Karpas-422 (cell line): ENCODE measurements at regions not wholly inside any gene's neighbourhood (a gene's known extent, or its start where the extent isn't known, plus 50 kb on each side); places are given as distances from the start of the nearest gene placed in this dataset.

Source experiments
- DNase-seq: peaks from one replicate; pipeline ENCODE4 v3.0.0-alpha.2; 2015
- H2AFZ ChIP-seq: fragments of 200-600 bp; sonication (generic); 2 replicates; pipeline ENCODE4 v1.6.1; 2014; ENCODE audit warnings: antibody characterized with exemption, low read length, mixed read lengths
- H3K27ac ChIP-seq: fragments of 200-600 bp; sonication (generic); 2 replicates; pipeline ENCODE4 v1.5.1; 2014; ENCODE audit warnings: mild to moderate bottlenecking, low read length, moderate library complexity
- H3K27me3 ChIP-seq: fragments of 200-600 bp; sonication (generic); 2 replicates; pipeline ENCODE4 v1.6.1; 2014; ENCODE audit warnings: low read length, mixed read lengths
- H3K36me3 ChIP-seq: fragments of 200-600 bp; sonication (generic); 2 replicates; pipeline ENCODE4 v1.6.1; 2014; ENCODE audit warnings: low read length, mixed read lengths; ENCODE audit not compliant: insufficient read depth
- H3K4me1 ChIP-seq: fragments of 200-600 bp; sonication (generic); 2 replicates; pipeline ENCODE4 v1.6.1; 2014; ENCODE audit warnings: mild to moderate bottlenecking, low read length, mixed read lengths
- H3K4me2 ChIP-seq: fragments of 200-600 bp; sonication (generic); 2 replicates; pipeline ENCODE4 v1.6.1; 2014; ENCODE audit warnings: low read length, low read depth, mild to moderate bottlenecking; ENCODE audit not compliant: poor library complexity, severe bottlenecking
- H3K4me3 ChIP-seq: fragments of 200-600 bp; sonication (generic); 2 replicates; pipeline ENCODE4 v1.5.1; 2014; ENCODE audit warnings: mild to moderate bottlenecking, antibody characterized with exemption, low read length, mixed read lengths
- H3K79me2 ChIP-seq: fragments of 200-600 bp; sonication (generic); 2 replicates; pipeline ENCODE4 v1.6.1; 2014; ENCODE audit warnings: mild to moderate bottlenecking, low read length, mixed read lengths
- H3K9ac ChIP-seq: fragments of 200-600 bp; sonication (generic); 2 replicates; pipeline ENCODE4 v1.6.0; 2014; ENCODE audit warnings: low read length
- H3K9me2 ChIP-seq: fragments of 200-600 bp; sonication (generic), shearing (Covaris generic); replicated peaks from 2 replicates; pipeline ENCODE4 v1.6.0; 2014; ENCODE audit warnings: mild to moderate bottlenecking, low read length, moderate library complexity; ENCODE audit not compliant: insufficient read depth
- H3K9me3 ChIP-seq: fragments of 300-700, 200-600 bp; sonication (generic); 2 replicates; pipeline ENCODE4 v1.6.1; 2014; ENCODE audit warnings: low read length, mixed read lengths
- H4K20me1 ChIP-seq: fragments of 200-600 bp; sonication (generic); 2 replicates; pipeline ENCODE4 v1.6.1; 2014; ENCODE audit warnings: mild to moderate bottlenecking, antibody characterized with exemption, low read length, low read depth; ENCODE audit not compliant: insufficient read depth

DNA sequence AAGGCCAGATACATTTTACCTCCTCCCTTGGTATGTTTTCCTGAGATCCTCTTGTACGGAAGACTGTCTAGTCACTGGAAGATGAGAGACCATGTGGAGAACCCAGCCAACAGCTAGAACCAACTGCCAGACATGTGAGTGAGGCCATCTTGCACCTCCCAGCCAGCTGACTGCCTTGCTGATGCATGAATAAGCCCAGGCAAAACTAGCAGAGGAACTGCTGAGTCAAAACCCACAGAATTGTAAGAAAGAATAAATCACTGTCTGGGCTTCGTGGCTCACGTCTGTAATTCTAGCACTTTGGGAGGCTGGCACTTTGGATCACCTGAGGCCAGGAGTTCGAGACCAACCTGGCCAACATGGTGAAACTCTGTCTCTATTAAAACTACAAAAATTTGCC lies 160.0 kb downstream of the TPH2 start:
- Histone ChIP-seq H3K4me1 (no peaks in the 10 kb centered on the region), H3K27ac (no peak overlapping the region), H3K9me3 (no peaks in the 10 kb centered on the region), H3K27me3 (no peaks in the 10 kb centered on the region), H3K79me2 (no peaks in the 10 kb centered on the region), H3K9me2 (no peaks in the 10 kb centered on the region), H3K4me2 (no peak overlapping the region), H4K20me1 (no peaks in the 10 kb centered on the region), H2AFZ (no peak overlapping the region), H3K36me3 (no peaks in the 10 kb centered on the region), H3K4me3 (no peak overlapping the region), H3K9ac (no peak overlapping the region)
- DNase-seq, result no peak

DNA sequence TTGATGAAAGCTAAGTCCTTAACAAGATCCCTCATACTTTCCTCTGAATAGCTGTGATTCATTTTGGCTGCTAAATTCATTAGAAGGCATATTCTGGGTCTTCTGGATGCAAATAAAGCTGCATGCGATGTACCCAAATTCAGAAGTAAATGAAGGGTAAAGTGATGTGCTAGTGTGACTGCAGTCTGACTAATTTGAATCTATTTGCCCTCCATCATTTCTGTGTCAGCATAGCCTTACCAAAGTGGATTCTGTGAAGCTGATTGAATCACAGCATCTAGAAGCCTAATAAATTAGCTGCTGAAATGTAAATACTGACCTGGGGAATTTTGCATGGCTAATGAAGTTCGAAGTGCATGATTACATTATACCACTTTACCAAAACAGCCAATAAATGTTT lies 162.2 kb downstream of the TPH2 start:
- Histone ChIP-seq H3K27me3 (no peaks in the 10 kb centered on the region), H3K4me2 (no peak overlapping the region), H3K9me2 (no peaks in the 10 kb centered on the region), H3K79me2 (no peaks in the 10 kb centered on the region), H3K4me1 (no peaks in the 10 kb centered on the region), H3K36me3 (no peaks in the 10 kb centered on the region), H3K27ac (no peak overlapping the region), H3K9ac (no peak overlapping the region), H2AFZ (no peak overlapping the region), H3K4me3 (no peak overlapping the region), H3K9me3 (no peaks in the 10 kb centered on the region), H4K20me1 (no peaks in the 10 kb centered on the region)
- no peak for DNase-seq

DNA sequence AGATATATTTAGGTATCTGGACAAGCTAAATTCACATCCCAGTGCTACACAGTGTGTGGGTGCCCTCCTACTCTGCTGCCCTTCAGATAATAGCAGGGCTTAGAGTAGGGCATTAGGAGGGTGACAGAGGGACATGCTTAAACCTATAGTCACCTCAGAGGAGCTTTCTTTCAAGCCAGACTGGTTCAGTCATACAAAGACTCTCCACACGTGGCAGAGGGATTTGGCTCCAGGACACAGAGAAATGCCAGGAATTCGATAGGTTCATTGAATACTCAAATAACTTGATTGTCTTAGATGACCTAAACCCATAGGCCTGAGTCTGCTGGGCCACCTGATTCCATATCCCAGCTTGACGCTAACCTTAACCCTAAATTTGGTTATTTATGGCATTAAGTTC lies 163.5 kb downstream of the TPH2 start:
- H3K79me2 ChIP-seq, result no peaks in the 10 kb centered on the region
- H3K4me1 ChIP-seq, result no peaks in the 10 kb centered on the region
- H3K9ac ChIP-seq, result no peak overlapping the region
- H3K4me2 ChIP-seq, result no peak overlapping the region
- H3K27ac ChIP-seq, result no peak overlapping the region
- no peaks in the 10 kb centered on the region for H3K36me3 ChIP-seq
- no peak overlapping the region for H2AFZ ChIP-seq
- no peaks in the 10 kb centered on the region for H3K9me2 ChIP-seq
- DNase-seq, result no peak
- no peaks in the 10 kb centered on the region for H3K27me3 ChIP-seq
- no peaks in the 10 kb centered on the region for H4K20me1 ChIP-seq
- no peaks in the 10 kb centered on the region for H3K9me3 ChIP-seq
- H3K4me3 ChIP-seq, result no peak overlapping the region

DNA sequence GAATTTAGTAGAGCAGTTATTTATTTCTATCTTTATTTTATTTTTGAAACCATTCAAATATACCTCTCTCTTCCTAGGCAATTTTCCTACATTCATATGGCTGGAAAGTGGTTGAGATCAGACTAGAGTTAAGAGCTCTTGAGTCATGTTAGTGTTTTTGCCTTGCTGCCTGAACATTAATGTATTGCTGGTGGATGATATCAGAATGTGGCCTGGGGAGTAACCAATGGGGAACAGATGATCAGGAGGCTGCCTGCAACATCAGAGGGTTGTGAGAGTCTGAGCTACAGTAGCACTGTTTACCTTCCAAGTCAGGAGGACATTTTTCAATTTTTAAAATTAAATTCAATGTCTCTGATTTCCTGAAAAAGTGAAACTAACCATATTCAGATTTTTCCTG lies 166.3 kb upstream of the TRHDE start:
- H3K4me1 ChIP-seq, result no peaks in the 10 kb centered on the region
- H2AFZ ChIP-seq, result no peak overlapping the region
- no peak overlapping the region for H3K9ac ChIP-seq
- no peaks in the 10 kb centered on the region for H3K9me2 ChIP-seq
- H3K36me3 ChIP-seq, result no peaks in the 10 kb centered on the region
- H3K9me3 ChIP-seq, result no peaks in the 10 kb centered on the region
- no peak overlapping the region for H3K4me2 ChIP-seq
- no peak overlapping the region for H3K4me3 ChIP-seq
- H4K20me1 ChIP-seq, result no peaks in the 10 kb centered on the region
- DNase-seq, result no peak
- no peaks in the 10 kb centered on the region for H3K27me3 ChIP-seq
- no peak overlapping the region for H3K27ac ChIP-seq
- no peaks in the 10 kb centered on the region for H3K79me2 ChIP-seq

DNA sequence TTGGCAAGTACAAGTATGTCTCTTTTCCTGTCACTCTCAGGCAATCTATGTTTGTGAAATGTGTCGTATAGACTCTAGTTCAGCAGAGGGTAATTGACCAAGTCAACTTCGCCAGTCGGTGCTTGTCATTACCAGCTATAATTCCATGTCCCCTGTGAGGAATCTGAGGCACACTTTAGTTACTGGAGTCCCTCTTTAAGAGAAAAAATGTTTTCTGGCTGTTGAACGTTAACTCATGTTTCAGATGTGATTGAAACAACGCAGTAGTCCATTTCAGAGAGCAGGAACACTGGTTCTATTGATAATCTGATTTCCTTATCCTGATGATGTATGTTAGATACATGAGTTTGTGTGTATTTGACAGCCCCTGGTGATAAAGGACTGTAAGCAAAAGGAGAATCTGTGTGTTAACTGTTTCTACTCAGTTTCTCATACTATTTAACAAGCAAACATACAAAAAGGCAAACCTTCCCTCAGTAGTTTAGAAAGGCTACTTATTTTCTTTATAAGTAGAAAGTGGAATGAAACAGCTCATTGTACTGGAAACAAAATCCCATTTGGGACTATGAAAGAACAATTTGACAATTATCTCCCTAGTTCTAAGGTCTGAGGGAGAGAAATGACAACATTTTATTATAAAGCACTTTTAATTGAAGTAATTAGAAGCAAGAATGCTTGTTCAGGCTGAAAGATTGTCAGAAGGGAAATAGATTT lies 161.1 kb upstream of the TRHDE start:
- Histone ChIP-seq H3K27me3 (no peaks in the 10 kb centered on the region), H3K27ac (no peak overlapping the region), H4K20me1 (no peaks in the 10 kb centered on the region), H3K9me2 (no peaks in the 10 kb centered on the region), H3K9me3 (no peaks in the 10 kb centered on the region), H3K4me1 (no peaks in the 10 kb centered on the region), H3K79me2 (no peaks in the 10 kb centered on the region), H3K36me3 (no peaks in the 10 kb centered on the region), H3K9ac (no peak overlapping the region), H3K4me3 (no peak overlapping the region), H2AFZ (no peak overlapping the region), H3K4me2 (no peak overlapping the region)
- DNase-seq, result no peak

DNA sequence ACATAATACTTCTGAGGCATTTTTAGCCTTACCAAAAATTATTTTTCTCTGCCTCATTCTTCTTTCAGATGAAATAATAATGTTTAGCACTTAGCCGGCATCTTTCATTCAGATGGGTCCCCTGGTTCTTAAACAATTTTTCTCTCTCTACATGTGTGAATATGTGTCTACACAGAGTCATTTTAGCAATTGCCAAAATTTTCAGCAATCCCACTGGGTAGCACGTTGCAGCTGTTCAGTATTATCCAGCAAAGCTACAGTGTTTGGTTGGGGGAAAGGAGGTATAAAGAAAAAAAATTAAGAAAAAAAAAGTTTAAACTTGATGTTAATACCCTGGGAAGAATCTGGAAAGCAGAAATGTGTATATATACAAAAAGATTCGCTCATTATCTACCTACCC lies 160.5 kb upstream of the TRHDE start:
- Histone ChIP-seq H3K4me3 (no peak overlapping the region), H3K9ac (no peak overlapping the region), H3K27ac (no peak overlapping the region), H3K9me3 (no peaks in the 10 kb centered on the region), H3K4me1 (no peaks in the 10 kb centered on the region), H4K20me1 (no peaks in the 10 kb centered on the region), H2AFZ (no peak overlapping the region), H3K27me3 (no peaks in the 10 kb centered on the region), H3K9me2 (no peaks in the 10 kb centered on the region), H3K36me3 (no peaks in the 10 kb centered on the region), H3K4me2 (no peak overlapping the region), H3K79me2 (no peaks in the 10 kb centered on the region)
- DNase-seq, result no peak

DNA sequence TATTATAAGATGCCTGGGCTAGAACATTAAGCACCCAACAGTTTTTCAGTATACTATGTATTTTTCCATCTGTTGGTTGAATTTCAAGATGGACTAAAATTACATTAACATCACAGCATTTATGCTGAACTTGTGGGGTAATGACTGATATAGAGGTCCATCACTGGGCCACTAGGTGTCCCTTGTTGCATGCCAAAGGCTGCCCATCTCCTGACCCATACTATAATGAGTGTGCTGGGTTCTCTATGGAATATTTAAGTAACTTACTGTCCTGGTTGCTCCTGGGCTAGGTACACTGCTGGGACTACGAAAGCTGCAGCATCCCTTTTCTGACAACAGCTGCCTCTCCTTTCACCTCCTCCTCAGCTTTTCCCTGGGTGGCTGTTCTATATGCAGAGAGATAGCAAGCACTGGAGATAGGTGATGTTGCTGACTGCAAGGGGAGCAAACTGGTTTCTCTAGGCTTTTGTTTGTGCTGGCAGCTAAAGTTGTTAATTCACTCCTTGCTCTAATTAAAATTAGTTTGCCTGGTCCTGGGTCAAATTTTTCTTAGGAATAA lies 138.6 kb upstream of the TRHDE start:
- Histone ChIP-seq H3K27me3 (no peaks in the 10 kb centered on the region), H3K4me1 (no peaks in the 10 kb centered on the region), H3K9ac (no peak overlapping the region), H3K36me3 (no peaks in the 10 kb centered on the region), H3K79me2 (no peaks in the 10 kb centered on the region), H3K9me2 (no peaks in the 10 kb centered on the region), H4K20me1 (no peaks in the 10 kb centered on the region), H3K4me2 (no peak overlapping the region), H3K27ac (no peak overlapping the region), H3K4me3 (no peak overlapping the region), H3K9me3 (no peaks in the 10 kb centered on the region), H2AFZ (no peak overlapping the region)
- DNase-seq, result no peak

DNA sequence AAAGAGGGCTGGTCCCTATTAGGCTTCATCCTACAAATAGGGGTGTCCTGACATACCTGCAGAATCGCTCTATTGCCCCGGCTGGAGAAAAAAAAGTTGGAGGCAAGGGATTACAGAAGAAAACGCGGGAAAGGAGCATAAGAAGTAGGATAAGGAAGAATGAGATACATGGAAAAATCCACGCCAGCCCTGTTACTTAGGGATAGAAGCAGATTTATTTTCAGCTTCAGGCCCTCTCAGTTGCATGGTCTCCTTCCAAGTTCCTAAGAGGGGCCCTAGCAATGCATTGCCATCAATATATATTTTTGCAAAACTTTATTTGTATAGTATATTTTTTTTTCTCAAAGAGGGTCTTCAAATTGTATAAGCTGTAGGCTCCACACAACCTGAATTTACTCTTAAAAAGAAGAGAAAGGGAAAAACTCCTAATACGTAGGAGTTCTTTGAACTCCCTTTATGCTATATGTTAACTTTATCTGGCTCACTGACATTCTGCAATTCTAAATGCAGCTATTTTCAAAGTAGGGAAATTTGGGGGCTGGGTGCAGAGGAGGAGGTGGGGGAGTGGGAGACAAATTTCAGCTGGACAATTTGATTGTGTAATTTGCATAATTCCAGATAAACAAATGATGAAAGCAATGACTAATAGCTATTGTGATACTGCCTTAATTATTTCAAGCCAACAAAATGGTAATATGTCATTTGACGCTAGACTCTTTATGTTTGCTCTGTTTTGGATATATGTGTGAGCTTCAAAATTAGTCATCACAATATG lies 137.7 kb upstream of the TRHDE start:
- Histone ChIP-seq H3K4me3 (no peak overlapping the region), H4K20me1 (no peaks in the 10 kb centered on the region), H3K9ac (no peak overlapping the region), H3K4me1 (no peaks in the 10 kb centered on the region), H3K79me2 (no peaks in the 10 kb centered on the region), H3K36me3 (no peaks in the 10 kb centered on the region), H3K9me2 (no peaks in the 10 kb centered on the region), H3K27me3 (0 out of 2 replicates have a peak, but pooled peaks cover 2% of the 10 kb centered on the region), H3K9me3 (no peaks in the 10 kb centered on the region), H3K4me2 (no peak overlapping the region), H2AFZ (no peak overlapping the region), H3K27ac (no peak overlapping the region)
- no peak for DNase-seq
